Aorta (tissue), 5 donors: ENCODE measurements at regions not wholly inside any gene's neighbourhood (a gene's known extent, or its start where the extent isn't known, plus 50 kb on each side); places are given as distances from the start of the nearest gene placed in this dataset.

Experiments used
- ATAC-seq: fragments of 200-7000 bp; cut with Tn5 transposase; one replicate; pipeline ENCODE4 v1.9.1; 2022; ENCODE audit warnings: moderate library complexity; ENCODE audit not compliant: low FRiP score
- DNase-seq, 2 donors: peaks; one replicate each; pipeline ENCODE4 v3.0.0-alpha.2; 2020
- H3K27ac ChIP-seq, 2 donors: one replicate each; pipeline ENCODE4 v1.5.1; 2013; ENCODE audit warnings: low read length in 2 of 2, mild to moderate bottlenecking in 2 of 2, moderate library complexity in 2 of 2, control low read depth in 1 of 2, inconsistent platforms in 1 of 2, low read depth in 1 of 2
- H3K27me3 ChIP-seq, 2 donors: one replicate each; pipeline ENCODE4 v1.6.1; 2013; ENCODE audit warnings: control low read depth in 1 of 2, low read length in 1 of 2, mild to moderate bottlenecking in 1 of 2, moderate library complexity in 1 of 2; ENCODE audit not compliant: insufficient read depth in 2 of 2, control insufficient read depth in 1 of 2
- H3K36me3 ChIP-seq, 2 donors: one replicate each; pipeline ENCODE4 v1.6.1; 2013; ENCODE audit warnings: control low read depth in 1 of 2, low read length in 1 of 2, mild to moderate bottlenecking in 1 of 2; ENCODE audit not compliant: insufficient read depth in 2 of 2, control insufficient read depth in 1 of 2
- H3K4me1 ChIP-seq, 2 donors: one replicate each; pipeline ENCODE4 v1.6.1; 2013; ENCODE audit warnings: low read length in 2 of 2, control low read depth in 1 of 2, mild to moderate bottlenecking in 1 of 2, moderate library complexity in 1 of 2; ENCODE audit not compliant: insufficient read depth in 2 of 2, control insufficient read depth in 1 of 2
- H3K4me3 ChIP-seq, 2 donors: one replicate each; pipeline ENCODE4 v1.5.1; 2013; ENCODE audit warnings: low read length in 2 of 2, control low read depth in 1 of 2, mild to moderate bottlenecking in 1 of 2
- H3K9me3 ChIP-seq: one replicate; pipeline ENCODE4 v1.6.1; 2013; ENCODE audit warnings: mild to moderate bottlenecking, low read length; ENCODE audit not compliant: control insufficient read depth
- WGBS, 2 donors: extraction: QIAGEN DNeasy Blood & Tissue Kit; methylation state at CpG; one replicate each; pipeline ENCODE4 v1.1.7; 2013; 5-methylcytosine and 5-hydroxymethylcytosine counted together
- intact Hi-C, 2 donors: fragments of 100-400 bp; cut with DNase I; formaldehyde crosslinking; loops; one replicate each; pipeline versions ENCODE4 v1.14.2 to v1.15.0; 2022
- donor health status: healthy with polysubstance abuse.
- donor health status: Bipolar disorder and iron deficiency.
- donor health status: DM: no; HTN: no; CAD: no.
- donor health status: DM: no; HTN: no; CAD: no.
- donor health status: DM: yes; HTN: yes; CAD: no.

GRCh38 chr14:26925876-26926584 is 328.2 kb upstream of the NOVA1 start:
- H3K4me3 ChIP-seq: no peak overlapping the region
- WGBS, 2 donors: 42 to 46% methylated on average over 8 of the region's 8 CpGs
- ATAC-seq (no peak), DNase-seq (no peak)
- no peak overlapping the region for H3K27ac ChIP-seq
- no peaks in the 10 kb centered on the region for H3K27me3 ChIP-seq
- no peaks in the 10 kb centered on the region for H3K4me1 ChIP-seq
- intact Hi-C loops: no loop called here
- no peaks in the 10 kb centered on the region for H3K36me3 ChIP-seq
- H3K9me3 ChIP-seq: no peaks in the 10 kb centered on the region

- no peaks in the 10 kb centered on the region for H3K36me3 ChIP-seq
- H3K4me3 ChIP-seq: no peak overlapping the region
- H3K27ac ChIP-seq: no peak overlapping the region
- DNase-seq: no peak
- H3K4me1 ChIP-seq: no peaks in the 10 kb centered on the region
- intact Hi-C loops: no loop called here
- no peaks in the 10 kb centered on the region for H3K9me3 ChIP-seq
- no peak for ATAC-seq
- 51 to 52% methylated on average over 3 of the region's 3 CpGs for WGBS, 2 donors
- H3K27me3 ChIP-seq: no peaks in the 10 kb centered on the region
Measured at GRCh38 chr14:26926585-26926984, 328.8 kb upstream of the NOVA1 start.

DNA sequence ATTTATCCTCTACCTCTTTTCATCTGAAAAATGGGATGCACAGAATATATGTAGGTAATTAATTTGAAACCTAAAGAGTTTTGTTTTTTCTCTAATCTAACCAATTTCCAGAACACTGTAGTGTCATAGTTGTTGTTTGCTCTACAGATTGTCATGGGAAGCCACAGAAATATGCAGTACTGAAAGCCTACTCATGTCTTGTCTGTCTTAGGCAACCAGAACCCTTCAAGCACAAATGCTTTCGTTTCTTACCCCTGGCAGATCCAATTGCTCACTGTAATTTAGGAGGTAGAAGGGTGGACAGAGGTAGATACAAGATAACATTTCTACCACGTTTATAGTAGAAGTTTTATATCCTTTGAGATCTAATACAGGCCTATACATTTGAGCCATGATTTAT is 330.2 kb upstream of the NOVA1 start:
- no peaks in the 10 kb centered on the region for H3K4me1 ChIP-seq
- ATAC-seq (no peak), DNase-seq (no peak)
- 42 to 45% methylated on average over 2 of the region's 2 CpGs for WGBS, 2 donors
- no peak overlapping the region for H3K27ac ChIP-seq
- intact Hi-C loops: no loop called here
- no peaks in the 10 kb centered on the region for H3K9me3 ChIP-seq
- H3K4me3 ChIP-seq: no peak overlapping the region
- no peaks in the 10 kb centered on the region for H3K36me3 ChIP-seq
- H3K27me3 ChIP-seq: no peaks in the 10 kb centered on the region

- intact Hi-C loops: no loop called here
- Histone ChIP-seq H3K36me3 (no peaks in the 10 kb centered on the region), H3K27me3 (no peaks in the 10 kb centered on the region), H3K27ac (no peak overlapping the region), H3K4me3 (no peak overlapping the region), H3K9me3 (no peaks in the 10 kb centered on the region), H3K4me1 (no peaks in the 10 kb centered on the region)
- WGBS, 2 donors: 72 to 75% methylated on average over 3 of the region's 3 CpGs
- ATAC-seq: no peak
- DNase-seq: no peak
Measured at GRCh38 chr14:26929361-26929760, 331.5 kb upstream of the NOVA1 start.

DNA sequence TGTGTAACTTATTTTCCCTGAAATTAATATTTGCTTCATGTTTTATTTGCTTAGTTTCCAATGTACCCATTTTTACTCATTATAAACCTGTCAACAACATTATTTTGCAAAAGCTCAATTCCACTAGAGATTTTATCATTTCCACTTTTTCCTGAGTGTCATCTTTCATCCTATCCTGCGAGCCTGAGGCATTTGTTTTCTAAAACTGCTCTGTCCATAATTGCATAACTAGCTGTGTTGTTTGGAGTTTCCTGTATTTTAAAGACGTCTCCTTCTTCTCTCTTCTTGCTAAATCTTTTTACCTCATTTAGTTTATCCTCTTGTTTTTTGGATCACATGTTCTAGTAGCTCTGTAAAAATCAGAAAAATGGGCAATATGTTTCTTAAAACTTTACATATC is 332.7 kb upstream of the NOVA1 start:
- no peaks in the 10 kb centered on the region for H3K27me3 ChIP-seq
- H3K36me3 ChIP-seq: no peaks in the 10 kb centered on the region
- no peaks in the 10 kb centered on the region for H3K9me3 ChIP-seq
- no peak overlapping the region for H3K27ac ChIP-seq
- intact Hi-C loops: no loop called here
- 35 to 46% methylated on average over 2 of the region's 2 CpGs for WGBS, 2 donors
- DNase-seq (no peak), ATAC-seq (no peak)
- no peak overlapping the region for H3K4me3 ChIP-seq
- no peaks in the 10 kb centered on the region for H3K4me1 ChIP-seq

- H3K4me3 ChIP-seq: no peak overlapping the region
- no peaks in the 10 kb centered on the region for H3K9me3 ChIP-seq
- 53 to 70% methylated on average over 4 of the region's 4 CpGs for WGBS, 2 donors
- H3K36me3 ChIP-seq: no peaks in the 10 kb centered on the region
- no peaks in the 10 kb centered on the region for H3K4me1 ChIP-seq
- ATAC-seq (no peak), DNase-seq (no peak)
- H3K27ac ChIP-seq: no peak overlapping the region
- no peaks in the 10 kb centered on the region for H3K27me3 ChIP-seq
- intact Hi-C loops: no loop called here
Measured at GRCh38 chr14:26932606-26933005, 334.8 kb upstream of the NOVA1 start.

DNA sequence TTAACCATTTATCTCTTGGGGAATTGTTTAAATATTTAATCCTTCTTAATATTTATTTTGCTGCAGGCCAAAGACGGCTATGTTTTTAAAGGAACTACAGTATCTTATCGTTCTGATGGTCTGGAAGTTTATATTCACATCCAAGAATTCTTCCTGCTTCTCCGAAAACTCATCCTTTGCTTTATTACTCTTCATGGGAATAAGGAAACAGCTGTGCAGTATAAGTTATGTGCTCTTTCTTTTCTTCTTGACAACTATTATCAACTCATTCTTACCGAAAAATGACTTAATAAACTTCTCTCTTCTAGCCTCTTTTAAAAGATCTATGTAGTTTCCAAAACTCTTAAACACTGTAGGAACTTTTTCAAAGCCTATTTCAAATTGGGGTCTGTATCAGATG is 335.6 kb upstream of the NOVA1 start:
- DNase-seq: no peak
- Histone ChIP-seq H3K4me1 (no peaks in the 10 kb centered on the region), H3K27me3 (no peaks in the 10 kb centered on the region), H3K9me3 (no peaks in the 10 kb centered on the region), H3K36me3 (no peaks in the 10 kb centered on the region), H3K4me3 (no peak overlapping the region), H3K27ac (no peak overlapping the region)
- intact Hi-C loops: no loop called here
- ATAC-seq: no peak
- WGBS, 2 donors: 12 to 25% methylated on average over 4 of the region's 4 CpGs

DNA sequence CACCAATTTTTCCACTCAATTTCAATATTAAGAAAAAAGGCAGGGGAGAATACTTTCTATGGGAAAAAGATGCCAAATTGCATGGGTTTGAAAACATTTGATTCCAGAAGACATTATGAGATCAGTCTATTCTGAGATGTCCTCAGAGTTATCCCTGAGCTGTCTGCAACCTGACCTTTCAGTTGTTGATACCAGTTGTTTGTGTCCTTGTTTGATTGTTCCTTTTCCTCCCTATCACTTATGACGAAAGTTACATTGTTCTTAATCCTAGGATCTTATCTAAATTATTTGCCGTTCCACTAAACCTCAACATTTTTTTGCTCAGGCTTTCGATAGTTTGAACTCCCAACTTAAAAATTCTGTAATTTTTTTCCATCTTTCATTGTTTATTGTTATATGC is 336.3 kb upstream of the NOVA1 start:
- no peaks in the 10 kb centered on the region for H3K4me1 ChIP-seq
- no peak for ATAC-seq
- H3K27me3 ChIP-seq: no peaks in the 10 kb centered on the region
- H3K4me3 ChIP-seq: no peak overlapping the region
- WGBS, 2 donors: 70 to 74% methylated on average over 3 of the region's 3 CpGs
- no peaks in the 10 kb centered on the region for H3K36me3 ChIP-seq
- no peaks in the 10 kb centered on the region for H3K9me3 ChIP-seq
- no peak for DNase-seq
- intact Hi-C loops: no loop called here
- no peak overlapping the region for H3K27ac ChIP-seq

DNA sequence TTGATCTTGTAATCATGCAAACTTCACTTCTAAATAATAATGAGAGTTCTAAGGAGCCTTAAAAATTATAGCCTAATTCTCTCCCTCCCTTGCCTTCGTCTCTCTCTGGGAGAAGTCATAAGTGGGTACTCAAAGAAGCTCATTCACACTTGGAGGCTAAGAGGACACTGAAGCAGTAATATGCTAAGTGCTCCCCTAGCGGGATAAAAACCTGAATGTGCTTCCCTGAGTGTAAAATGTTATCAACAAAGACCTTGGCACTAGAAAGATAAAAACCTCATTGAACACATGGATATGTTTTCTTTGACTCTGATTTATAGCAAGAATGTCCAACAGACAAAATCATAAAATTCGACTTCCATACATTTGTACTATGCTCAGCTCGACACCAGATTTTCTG is 337.9 kb upstream of the NOVA1 start:
- Histone ChIP-seq H3K27me3 (no peaks in the 10 kb centered on the region), H3K27ac (no peak overlapping the region), H3K9me3 (no peaks in the 10 kb centered on the region), H3K36me3 (no peaks in the 10 kb centered on the region), H3K4me1 (no peaks in the 10 kb centered on the region), H3K4me3 (no peak overlapping the region)
- DNase-seq (no peak), ATAC-seq (no peak)
- intact Hi-C loops: no loop called here
- 46 to 51% methylated on average over 4 of the region's 4 CpGs for WGBS, 2 donors
